Spleen (tissue), 11 donors: ENCODE measurements at regions not wholly inside any gene's neighbourhood (a gene's known extent, or its start where the extent isn't known, plus 50 kb on each side); places are given as distances from the start of the nearest gene placed in this dataset.
A peak's percentile ranks its signal among the peaks of the same experiment; 100 is the strongest.

Source experiments
- DNase-seq: peaks from one replicate; pipeline ENCODE4 v3.0.0-alpha.2; 2020
- H3K27ac ChIP-seq, 8 donors: fragments of 200-600 bp; sonication (generic) in 7 of 8; 1 replicate in 4 of 8; 2 replicates in 4 of 8; pipeline versions ENCODE4 v1.5.0 to v1.8.0; 2016 to 2021; ENCODE audit warnings: inconsistent platforms in 4 of 8, mild to moderate bottlenecking in 4 of 8, moderate library complexity in 1 of 8
- H3K27me3 ChIP-seq, 7 donors: fragments of 200-600 bp; sonication (generic) in 6 of 7; replicated peaks in 1 of 7; 1 replicate in 4 of 7; 2 replicates in 3 of 7; pipeline versions ENCODE4 v1.5.0 to v1.8.0; 2016 to 2021; ENCODE audit warnings: inconsistent platforms in 3 of 7, mild to moderate bottlenecking in 1 of 7
- H3K36me3 ChIP-seq, 6 donors: fragments of 200-600 bp; sonication (generic) in 5 of 6; 1 replicate in 4 of 6; 2 replicates in 2 of 6; pipeline versions ENCODE4 v1.5.0 to v1.8.0; 2016 to 2021; ENCODE audit warnings: inconsistent platforms in 2 of 6
- H3K4me1 ChIP-seq, 6 donors: fragments of 200-600 bp; sonication (generic) in 5 of 6; 1 replicate in 3 of 6; 2 replicates in 3 of 6; pipeline versions ENCODE4 v1.5.0 to v1.8.0; 2016 to 2021; ENCODE audit warnings: inconsistent platforms in 3 of 6
- H3K4me3 ChIP-seq, 8 donors: fragments of 200-600 bp; sonication (generic) in 7 of 8; 1 replicate in 4 of 8; 2 replicates in 4 of 8; pipeline versions ENCODE4 v1.5.0 to v1.8.0; 2016 to 2021; ENCODE audit warnings: inconsistent platforms in 4 of 8, mild to moderate bottlenecking in 4 of 8, moderate library complexity in 2 of 8
- H3K9me3 ChIP-seq, 8 donors: fragments of 200-600 bp; sonication (generic) in 7 of 8; 1 replicate in 4 of 8; 2 replicates in 4 of 8; pipeline versions ENCODE4 v1.5.0 to v1.8.0; 2016 to 2021; ENCODE audit warnings: inconsistent platforms in 4 of 8
- CTCF ChIP-seq, 11 experiments: fragments of 200-600 bp in 7 of 11; fragments of 450-650 bp in 4 of 11; sonication (generic) in 4 of 11; IDR thresholded peaks in 8 of 11; conservative IDR thresholded peaks in 3 of 11; 1 replicate in 7 of 11; 2 replicates in 4 of 11; pipeline versions ENCODE4 v1.4.0 to v1.8.0; 2016 to 2021; ENCODE audit warnings: antibody characterized with exemption in 11 of 11, inconsistent platforms in 4 of 11, mild to moderate bottlenecking in 1 of 11
- POLR2A ChIP-seq, 3 donors: fragments of 450-650 bp; IDR thresholded peaks; one replicate each; pipeline ENCODE4 v1.5.1; 2017; ENCODE audit warnings: antibody characterized with exemption in 3 of 3, mild to moderate bottlenecking in 1 of 3
- POLR2AphosphoS5 ChIP-seq, 3 donors: sonication (generic); formaldehyde crosslinking; IDR thresholded peaks; one replicate each; pipeline ENCODE4 v1.5.1; 2017; ENCODE audit warnings: antibody characterized with exemption in 3 of 3
- WGBS, 5 donors: extraction: QIAGEN DNeasy Blood & Tissue Kit in 3 of 5; methylation state at CpG; one replicate each; pipeline versions ENCODE4 v1.1.5 to v1.1.7; 2013 to 2018; 5-methylcytosine and 5-hydroxymethylcytosine counted together
- intact Hi-C: fragments of 100-400 bp; cut with DNase I; formaldehyde crosslinking; loops from one replicate; pipeline ENCODE4 v1.15.0; 2023; ENCODE audit warnings: low total_unique reads
- donor health status: healthy with polysubstance abuse.
- donor health status: DM: no; HTN: no; CAD: no; lungs with moderate emphysema.
- donor health status: DM: no; HTN: no; CAD: no.
- donor health status: Bipolar disorder and iron deficiency.
- donor health status: healthy.
- donor health status: DM: no; HTN: no; CAD: no.
- donor health status: DM: yes; HTN: yes; CAD: no.

GRCh38 chr10:78641693-78642092, 427.1 kb upstream of the ZMIZ1 start:
- WGBS, 5 donors: 71 to 79% (median 78%) methylated on average over 5 of the region's 5 CpGs
- DNase-seq: no peak
- H3K9me3 ChIP-seq: peaks cover 0 to 10% (median 0%) of the 10 kb centered on the region in 8 donors
- H3K36me3 ChIP-seq: no peaks in the 10 kb centered on the region
- peak overlapping the region in 1 of 8 donors; percentile 46 for H3K27ac ChIP-seq
- no peaks in the 10 kb centered on the region for H3K27me3 ChIP-seq
- intact Hi-C loops: no loop called here
- H3K4me3 ChIP-seq: no peak overlapping the region
- TF ChIP-seq CTCF (IDR thresholded peaks at IDR 0.05 in 8 of 11, conservative IDR thresholded peaks at IDR 0.05 in 3 of 11) (no peak), POLR2AphosphoS5 (IDR thresholded peaks at IDR 0.05) (no peak), POLR2A (IDR thresholded peaks at IDR 0.05) (no peak)
- peaks cover 0 to 14% (median 2%) of the 10 kb centered on the region in 6 donors for H3K4me1 ChIP-seq

- 82 to 92% (median 91%) methylated on average over 2 to 4 of the region's 4 CpGs for WGBS, 5 donors
- intact Hi-C loops: no loop called here
- no peak overlapping the region for H3K27ac ChIP-seq
- no peak overlapping the region for H3K4me3 ChIP-seq
- DNase-seq: no peak
- H3K27me3 ChIP-seq: no peaks in the 10 kb centered on the region
- no peak for TF ChIP-seq CTCF (IDR thresholded peaks at IDR 0.05 in 8 of 11, conservative IDR thresholded peaks at IDR 0.05 in 3 of 11)
- no peak for TF ChIP-seq POLR2AphosphoS5 (IDR thresholded peaks at IDR 0.05)
- no peak for TF ChIP-seq POLR2A (IDR thresholded peaks at IDR 0.05)
- H3K36me3 ChIP-seq: no peaks in the 10 kb centered on the region
- peaks cover 0 to 14% (median 2%) of the 10 kb centered on the region in 6 donors for H3K4me1 ChIP-seq
- H3K9me3 ChIP-seq: peaks cover 0 to 10% (median 0%) of the 10 kb centered on the region in 8 donors
Measured at GRCh38 chr10:78642269-78642816, 426.4 kb upstream of the ZMIZ1 start.

- 78 to 91% (median 85%) methylated on average over 4 of the region's 4 CpGs for WGBS, 5 donors
- H3K27me3 ChIP-seq: no peaks in the 10 kb centered on the region
- H3K4me3 ChIP-seq: no peak overlapping the region
- no peak overlapping the region for H3K27ac ChIP-seq
- H3K9me3 ChIP-seq: peaks cover 0 to 10% (median 0%) of the 10 kb centered on the region in 8 donors
- peaks cover 0 to 14% (median 2%) of the 10 kb centered on the region in 6 donors for H3K4me1 ChIP-seq
- no peak for DNase-seq
- no peak for TF ChIP-seq POLR2A (IDR thresholded peaks at IDR 0.05)
- TF ChIP-seq CTCF (IDR thresholded peaks at IDR 0.05 in 8 of 11, conservative IDR thresholded peaks at IDR 0.05 in 3 of 11): no peak
- no peak for TF ChIP-seq POLR2AphosphoS5 (IDR thresholded peaks at IDR 0.05)
- no peaks in the 10 kb centered on the region for H3K36me3 ChIP-seq
- intact Hi-C loops: no loop called here
Measured at GRCh38 chr10:78643513-78643912, 425.3 kb upstream of the ZMIZ1 start.

GRCh38 chr10:78644550-78644949, 424.2 kb upstream of the ZMIZ1 start:
- no peak for DNase-seq
- peaks cover 0 to 10% (median 0%) of the 10 kb centered on the region in 8 donors for H3K9me3 ChIP-seq
- H3K4me3 ChIP-seq: no peak overlapping the region
- no peaks in the 10 kb centered on the region for H3K27me3 ChIP-seq
- 77 to 100% (median 94%) methylated on average over 2 of the region's 2 CpGs for whole genome bisulfite sequencing, 5 donors
- peaks cover 0 to 14% (median 2%) of the 10 kb centered on the region in 6 donors for H3K4me1 ChIP-seq
- intact Hi-C loops: no loop called here
- TF ChIP-seq POLR2AphosphoS5 (IDR thresholded peaks at IDR 0.05): no peak
- no peak for TF ChIP-seq CTCF (IDR thresholded peaks at IDR 0.05 in 8 of 11, conservative IDR thresholded peaks at IDR 0.05 in 3 of 11)
- no peak for TF ChIP-seq POLR2A (IDR thresholded peaks at IDR 0.05)
- H3K27ac ChIP-seq: no peak overlapping the region
- H3K36me3 ChIP-seq: no peaks in the 10 kb centered on the region
